GM21723 (cell line): ENCODE measurements at regions not wholly inside any gene's neighbourhood (a gene's known extent, or its start where the extent isn't known, plus 50 kb on each side); places are given as distances from the start of the nearest gene placed in this dataset.

ENCODE experiments used
- ATAC-seq: cut with Tn5 transposase; IDR thresholded peaks from one replicate; pipeline ENCODE4 v1.9.1; 2021; ENCODE audit warnings: mild to moderate bottlenecking, moderate library complexity; ENCODE audit not compliant: unreplicated experiment

DNA sequence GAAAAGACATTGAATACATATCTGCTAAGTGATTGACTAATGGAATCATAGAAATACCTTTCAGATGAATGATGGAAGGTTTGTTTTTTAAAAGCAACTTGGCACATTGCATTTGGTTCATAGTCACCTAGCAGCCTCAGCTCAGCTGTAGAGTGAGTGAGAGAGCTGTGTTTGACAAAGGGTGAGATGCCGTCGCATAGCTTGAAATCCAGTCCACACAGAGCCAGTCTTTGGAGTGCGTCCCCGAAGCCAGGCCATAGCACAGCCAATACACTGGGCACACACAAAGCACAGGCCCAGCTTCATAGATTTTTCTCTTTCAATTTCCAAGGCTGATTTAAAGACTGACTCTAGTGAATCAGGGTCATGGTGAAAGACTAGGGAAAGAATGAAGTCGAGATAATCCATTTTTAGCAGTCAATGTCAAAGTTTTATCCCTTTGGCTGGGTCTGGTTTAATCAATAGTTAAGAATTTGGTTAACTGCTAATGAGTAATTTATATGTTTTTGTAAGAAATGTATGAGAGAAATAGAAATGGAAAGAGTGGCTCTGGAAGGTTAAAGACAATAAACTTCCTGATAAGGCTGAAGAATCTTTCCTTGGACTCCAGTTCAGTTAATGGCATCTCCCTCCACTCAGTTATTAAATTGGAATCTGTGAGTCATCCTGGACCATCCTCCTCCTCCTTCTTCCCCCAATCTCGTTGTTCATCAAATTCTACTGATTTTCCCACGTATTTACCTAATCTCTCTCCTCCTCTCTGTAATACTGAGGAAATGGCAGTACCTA, 101.2 kb upstream of the IRF2BP2 start:
- no peak for ATAC-seq

DNA sequence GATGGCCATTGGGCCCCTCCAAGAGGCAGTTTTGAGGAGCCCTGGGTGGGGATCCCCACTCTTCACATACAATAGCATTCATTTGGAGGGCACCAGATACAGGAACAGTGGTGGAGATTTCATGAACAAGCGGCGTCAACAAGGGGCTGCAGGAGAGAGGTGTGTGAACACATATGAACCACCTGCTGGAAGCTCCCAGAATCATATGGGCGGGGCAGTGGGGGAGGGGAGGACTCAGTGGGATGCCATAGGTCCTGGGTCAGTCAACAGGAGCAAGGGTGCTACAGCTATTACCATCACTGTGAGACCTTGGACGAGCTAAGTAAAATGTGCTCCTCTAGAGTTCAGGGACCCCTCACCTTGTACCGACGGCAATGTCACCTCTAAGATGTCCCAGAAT, 100.4 kb upstream of the IRF2BP2 start:
- no peak for ATAC-seq

DNA sequence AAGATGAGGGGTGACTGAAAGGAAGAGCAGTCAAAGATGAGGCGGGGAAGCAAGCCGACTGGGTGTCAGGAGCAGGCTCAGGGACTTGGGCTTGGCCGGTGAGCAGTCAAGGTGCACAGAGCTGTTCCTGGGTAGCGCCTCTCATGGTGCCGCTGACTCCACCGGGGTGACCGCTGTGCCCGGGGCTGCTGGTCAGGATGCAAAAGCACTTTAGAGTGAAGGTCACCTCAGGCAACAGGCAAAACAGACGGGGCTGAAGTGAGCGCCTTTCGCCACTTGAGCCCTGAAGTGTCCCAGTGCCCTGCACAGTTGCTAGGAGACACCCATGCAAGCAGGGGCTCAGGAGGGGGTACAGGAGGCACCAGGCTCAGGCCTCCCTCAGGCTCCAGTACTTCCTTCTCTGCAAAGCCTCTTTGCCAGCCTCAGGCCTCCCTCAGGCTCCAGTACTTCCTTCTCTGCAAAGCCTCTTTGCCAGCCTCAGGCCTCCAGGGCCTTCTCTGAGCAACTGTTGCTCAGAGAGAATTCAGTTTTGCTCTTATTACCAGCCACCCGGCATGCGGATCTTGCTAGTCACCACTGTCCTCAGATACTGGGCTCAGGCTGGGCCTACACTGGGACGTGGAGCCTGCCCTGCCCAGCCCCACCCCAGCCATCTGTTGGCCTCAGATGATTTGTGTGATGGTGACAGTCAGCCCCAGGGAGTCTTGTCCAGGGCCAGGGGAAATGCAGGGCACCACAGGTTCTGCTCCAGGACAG, 99.7 kb upstream of the IRF2BP2 start:
- ATAC-seq: no peak

DNA sequence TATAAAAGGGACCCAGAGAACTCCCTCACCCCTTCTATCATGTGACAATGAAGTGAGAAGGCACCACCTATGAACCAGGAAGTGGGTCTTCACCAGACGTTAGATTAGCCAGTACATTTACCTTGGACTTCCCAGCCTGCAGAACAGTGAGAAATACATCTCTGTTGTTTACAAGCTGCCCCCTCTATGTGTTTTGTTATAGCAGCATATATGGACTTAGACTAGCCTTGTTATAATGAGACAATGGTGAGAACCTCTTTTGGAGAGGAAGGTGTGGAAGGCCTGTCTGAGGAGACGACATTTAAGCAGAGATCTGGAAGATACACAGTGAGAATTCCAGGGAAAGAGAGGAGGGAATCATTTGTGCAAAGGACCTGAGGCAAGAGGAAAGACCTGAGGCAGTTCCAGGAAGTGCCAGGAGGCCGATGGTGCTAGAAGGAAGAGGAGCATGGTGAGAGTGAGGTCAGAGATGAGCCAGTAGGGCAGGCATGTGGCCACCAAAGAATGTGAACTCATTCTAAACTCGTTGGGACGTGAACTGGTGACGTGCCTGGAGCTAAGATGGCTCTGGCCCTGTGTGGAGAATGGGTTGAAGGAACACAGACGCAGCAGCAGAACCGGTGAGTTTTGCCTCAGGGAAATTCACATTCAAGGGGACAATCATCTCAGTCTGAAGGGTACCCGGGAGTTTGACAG, 98.9 kb upstream of the IRF2BP2 start:
- ATAC-seq: no peak

DNA sequence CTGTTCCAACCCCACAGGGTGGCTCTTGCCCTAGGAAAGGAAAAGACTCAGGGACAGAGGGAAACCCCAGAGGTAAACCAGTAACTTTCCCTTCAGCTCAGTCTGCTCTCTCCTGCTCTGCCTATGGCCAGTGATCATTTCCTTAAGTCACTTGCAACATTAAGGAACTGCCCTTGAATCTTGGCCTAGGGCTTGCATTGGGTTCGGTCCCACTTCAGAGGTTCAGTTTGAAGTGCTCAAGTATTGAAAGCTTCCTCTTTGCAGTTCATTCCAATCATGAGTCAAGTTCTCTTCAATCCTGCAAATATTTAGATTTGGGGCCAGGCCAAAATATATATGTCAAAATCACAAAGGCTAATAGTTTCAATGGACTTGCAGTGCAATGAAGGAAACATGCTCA, 97.7 kb upstream of the IRF2BP2 start:
- ATAC-seq: no peak

DNA sequence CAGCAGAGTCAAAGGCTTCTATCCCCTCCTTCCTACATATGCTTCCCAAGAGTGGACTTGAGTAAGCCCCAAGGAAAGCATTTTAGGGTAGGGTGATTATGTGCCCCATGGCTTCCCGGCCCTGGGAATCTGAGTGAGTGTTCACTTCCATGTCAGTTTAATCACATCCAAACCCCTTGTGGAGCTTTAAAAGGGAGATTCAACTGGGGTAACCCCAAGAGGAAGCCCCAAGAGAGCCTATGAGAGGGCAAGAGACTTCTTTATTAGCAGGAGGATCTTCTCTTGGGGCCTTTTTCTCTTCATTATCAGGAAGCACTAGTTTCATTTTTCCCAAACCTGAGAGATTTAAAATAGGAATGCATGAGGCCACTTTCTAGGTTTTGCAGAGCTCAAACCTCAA, 97.0 kb upstream of the IRF2BP2 start:
- ATAC-seq: no peak

DNA sequence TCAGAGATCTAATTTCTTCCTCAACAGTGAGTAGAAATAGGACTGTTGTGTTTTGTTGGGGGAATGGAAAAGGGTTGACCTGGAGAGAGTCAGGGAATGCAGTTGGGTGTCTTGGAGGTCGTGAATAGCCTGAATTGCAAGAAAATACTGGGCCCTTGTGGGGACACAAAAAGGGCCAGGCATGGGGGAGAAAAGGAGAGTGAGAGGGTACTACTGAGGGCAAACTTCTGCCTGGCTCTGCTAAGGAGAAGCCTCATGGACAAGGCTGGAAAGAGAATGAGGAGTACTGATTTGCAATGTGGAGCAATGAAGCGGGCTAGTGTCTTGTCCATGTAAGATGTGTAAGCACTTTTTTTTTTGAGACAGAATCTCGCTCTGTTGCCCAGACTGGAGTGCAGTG, 96.2 kb upstream of the IRF2BP2 start:
- ATAC-seq: no peak

DNA sequence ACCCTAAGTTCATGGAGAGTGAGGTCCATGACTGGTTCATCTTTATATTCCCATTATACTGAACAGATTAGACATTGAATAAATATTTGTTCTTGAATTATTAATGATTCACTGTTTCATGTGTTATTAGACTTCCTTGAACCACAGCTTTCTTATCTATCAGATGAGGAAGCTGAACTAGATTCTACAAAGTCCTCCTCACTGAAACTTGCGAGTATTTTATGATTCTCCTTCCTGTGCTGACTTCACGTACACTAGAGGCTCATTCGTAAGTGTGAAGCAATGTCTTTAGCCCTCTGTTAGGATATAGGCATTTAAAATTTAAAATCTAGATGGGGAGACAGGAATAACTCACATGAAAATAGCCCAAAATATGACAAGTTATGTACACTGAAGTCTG, 95.6 kb upstream of the IRF2BP2 start:
- ATAC-seq: no peak

DNA sequence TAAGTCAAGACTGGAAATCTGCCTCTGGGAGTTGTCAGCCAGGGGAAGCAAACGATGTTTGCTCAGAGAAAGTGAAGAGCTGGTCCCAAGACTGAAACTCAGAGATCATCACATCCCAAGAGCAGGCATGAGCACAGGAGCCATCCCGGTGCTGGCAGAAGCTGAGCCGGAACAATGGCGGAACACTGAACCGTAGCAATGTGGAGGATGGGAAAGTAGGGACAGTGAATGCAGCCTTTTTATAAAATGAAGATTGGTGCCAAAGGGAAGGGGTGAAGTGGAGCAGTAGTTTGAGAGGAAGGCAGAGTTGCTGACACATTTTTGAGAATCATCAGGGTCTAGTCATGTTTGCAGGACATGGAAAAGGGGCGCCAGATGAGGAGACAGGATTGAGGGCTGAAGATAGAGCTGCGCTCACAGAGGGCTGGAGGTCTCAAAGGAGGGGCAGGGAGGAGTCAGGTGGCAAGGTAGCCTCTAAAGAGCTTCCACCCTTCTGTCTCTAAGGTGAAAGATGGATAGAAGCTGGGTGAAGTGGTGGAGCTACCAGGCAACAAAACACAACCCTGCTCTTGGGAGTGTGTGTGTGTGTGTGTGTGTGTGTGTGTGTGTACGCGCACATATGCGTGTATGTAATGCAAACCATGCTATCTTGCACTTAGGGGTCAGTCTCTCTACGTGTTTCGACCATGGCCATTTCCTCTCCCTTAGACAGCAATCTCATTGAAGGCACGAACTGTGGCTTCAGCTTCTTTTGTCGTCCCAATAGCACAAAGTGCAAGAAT, 94.3 kb upstream of the IRF2BP2 start:
- no peak for ATAC-seq

DNA sequence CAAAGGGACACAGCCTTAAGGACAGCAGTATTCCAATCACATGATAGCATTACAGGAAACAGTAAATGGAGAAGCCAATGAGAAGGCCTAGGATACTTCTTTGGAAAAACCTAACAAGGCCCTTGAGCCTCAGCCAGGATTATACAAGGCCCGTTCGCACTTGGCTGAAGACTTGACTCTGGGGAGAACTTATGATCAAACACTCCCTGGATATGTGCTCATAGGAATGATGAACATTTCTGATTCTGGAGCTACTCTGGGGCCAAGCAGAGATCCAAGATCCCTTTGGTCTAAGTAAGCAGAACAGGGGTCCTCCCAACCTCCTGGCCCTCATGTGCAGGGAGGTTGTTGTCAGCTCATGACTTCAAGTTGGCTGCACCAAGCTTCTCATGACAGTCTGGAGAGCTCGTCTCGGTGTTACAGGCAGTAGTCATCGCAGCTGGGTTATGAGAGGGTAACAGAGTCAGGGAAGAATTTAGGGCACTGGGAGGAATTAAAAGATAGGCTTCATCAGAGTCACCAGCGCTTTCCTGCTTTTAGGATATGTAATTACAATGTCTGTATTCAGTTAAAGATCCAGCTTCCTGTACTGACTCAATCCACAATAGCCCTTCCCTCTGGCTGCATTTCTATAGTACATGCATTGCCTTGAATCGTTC, 92.5 kb upstream of the IRF2BP2 start:
- ATAC-seq: no peak

DNA sequence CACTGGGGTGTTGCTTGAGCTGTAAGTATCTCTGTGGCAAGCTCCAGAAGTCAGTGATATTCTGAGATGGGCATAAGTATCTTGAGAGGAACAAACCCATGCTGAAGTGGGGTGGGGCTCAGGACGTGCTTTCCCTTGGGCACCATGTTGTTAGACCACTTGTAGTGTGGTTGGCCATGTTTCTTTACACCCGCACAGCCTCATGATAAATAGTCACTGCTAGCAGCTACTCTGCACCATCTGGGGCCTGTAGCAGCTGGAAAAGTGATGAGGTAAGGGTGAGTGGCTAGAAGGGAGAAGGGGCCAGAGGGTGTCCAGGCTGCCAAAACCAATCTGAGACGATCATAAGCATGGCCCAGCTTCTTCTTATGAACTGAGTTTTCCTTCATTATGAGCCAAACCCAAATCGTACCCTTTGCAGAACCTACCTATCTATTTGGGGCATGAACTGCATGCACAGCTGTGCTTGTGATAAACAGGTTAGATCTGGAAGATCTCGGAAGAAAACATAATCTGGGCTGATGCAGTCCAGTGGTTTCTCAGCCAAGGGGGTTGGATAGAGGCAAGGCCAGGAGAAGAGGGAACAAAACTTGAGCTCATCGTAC, 91.9 kb upstream of the IRF2BP2 start:
- no peak for ATAC-seq

DNA sequence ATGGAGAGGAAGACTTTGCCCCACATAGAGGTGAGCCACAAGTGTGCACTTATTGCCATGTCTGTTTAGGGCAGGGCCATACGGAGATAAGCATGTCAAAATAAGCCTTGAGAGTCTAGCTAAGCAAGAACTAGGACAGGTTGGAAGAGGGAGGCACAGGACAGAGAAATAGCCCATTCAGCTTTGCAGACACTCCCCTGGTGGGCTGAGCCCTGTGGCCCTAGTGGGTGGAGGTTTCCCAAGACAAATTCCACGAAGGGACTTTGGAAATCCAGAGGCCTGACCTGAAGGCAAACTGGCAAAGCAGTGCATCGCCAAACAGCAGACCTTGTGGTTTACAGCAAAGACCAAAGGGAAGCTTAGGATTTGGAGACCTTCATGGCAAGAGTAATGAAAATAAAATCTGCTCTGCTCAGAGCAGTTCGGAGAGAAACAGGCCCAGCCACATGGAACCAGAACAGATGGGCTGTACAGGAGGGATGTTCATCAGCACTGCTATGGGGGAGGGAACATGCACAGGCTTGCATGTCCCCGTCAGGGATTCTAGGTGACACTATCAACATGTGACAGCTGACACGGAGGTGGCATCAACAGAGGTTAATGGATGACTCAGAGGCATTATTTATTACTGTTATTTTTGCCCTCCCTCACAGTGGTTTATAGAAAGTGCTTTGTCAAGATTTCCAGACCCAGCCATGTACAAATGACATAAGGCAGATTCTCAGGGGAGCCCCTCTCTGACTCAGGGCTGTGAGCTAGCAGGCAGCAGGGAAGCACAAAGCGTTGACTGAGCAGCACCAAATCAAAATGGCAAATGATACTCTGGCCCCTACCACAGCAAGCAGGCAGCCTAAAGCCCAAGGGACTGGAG, 90.1 kb upstream of the IRF2BP2 start:
- ATAC-seq: peak; percentile 72

DNA sequence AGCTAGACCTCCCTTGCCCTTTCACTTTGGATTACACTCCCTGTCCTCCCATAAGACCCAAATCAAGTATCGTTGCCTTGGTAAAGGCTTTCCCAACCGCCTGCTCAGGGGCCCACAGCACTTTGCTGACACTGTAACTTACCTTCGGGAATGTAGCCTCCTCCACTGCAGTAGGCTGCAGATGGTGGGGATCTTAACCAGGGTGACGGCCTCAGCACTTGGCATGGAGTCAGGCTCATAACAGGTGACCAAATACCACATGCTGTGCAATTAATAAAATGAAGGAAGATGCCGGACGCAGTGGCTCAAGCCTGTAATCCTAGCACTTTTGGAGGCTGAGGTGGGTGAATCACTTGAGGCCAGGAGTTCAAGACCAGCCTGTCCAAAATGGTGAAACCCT, 88.7 kb upstream of the IRF2BP2 start:
- no peak for ATAC-seq

DNA sequence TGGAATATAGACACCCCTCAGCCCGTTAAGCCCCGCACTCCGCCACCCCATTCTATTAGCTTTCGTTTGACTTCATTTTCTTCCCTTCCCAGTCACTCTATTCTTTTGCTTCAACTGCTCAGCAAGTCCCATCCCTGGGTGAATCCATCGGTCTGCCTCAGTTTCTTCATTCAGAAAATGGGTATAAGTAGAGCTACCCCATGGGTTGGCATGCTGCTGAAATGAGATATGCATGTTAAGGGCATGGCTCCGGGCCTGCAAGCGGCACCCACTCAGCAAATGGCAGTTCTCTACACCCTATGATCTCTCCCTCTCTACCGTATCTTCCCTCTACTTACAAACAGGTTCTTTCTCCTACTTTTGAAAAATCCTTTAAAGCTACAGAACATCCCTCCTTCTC, 87.8 kb upstream of the IRF2BP2 start:
- ATAC-seq: no peak

DNA sequence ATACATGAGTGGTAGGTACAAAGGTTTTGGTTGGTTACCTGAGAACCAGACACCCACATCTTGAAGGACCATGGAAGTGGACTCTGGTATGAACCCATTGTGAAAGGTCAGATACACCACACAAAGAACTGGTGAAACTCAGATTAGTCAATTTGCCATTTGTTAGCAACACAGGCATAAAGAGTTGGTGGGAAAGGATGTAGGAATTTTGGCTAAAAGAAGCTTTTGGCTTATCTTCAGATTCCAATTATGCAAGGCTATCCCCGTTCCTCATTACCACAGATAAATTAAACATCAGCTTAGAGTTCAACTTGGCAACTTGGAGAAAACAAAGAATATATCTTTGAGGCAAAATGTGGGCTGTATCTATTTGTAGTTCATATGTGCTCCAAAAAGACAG, 87.0 kb upstream of the IRF2BP2 start:
- no peak for ATAC-seq

DNA sequence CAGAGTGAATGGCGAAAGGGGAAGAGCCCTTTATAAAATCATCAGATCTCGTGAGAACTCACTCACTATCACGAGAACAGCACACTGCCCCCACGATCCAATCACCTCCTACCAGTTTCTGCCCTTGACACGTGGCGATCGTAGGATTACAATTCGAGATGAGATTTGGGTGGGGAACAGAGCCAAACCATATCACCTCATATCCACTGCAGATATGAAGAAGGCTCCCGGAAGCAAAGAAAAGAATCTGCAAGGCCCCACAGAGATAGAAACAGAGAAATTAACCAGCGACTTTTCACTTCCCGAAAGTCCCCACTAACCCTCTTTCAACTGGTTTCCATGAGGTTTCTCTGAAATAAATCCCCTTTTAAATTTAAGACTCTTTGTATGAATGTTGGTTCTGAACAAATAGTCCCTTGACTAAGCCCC, 86.2 kb upstream of the IRF2BP2 start:
- peak; percentile 67 for ATAC-seq

DNA sequence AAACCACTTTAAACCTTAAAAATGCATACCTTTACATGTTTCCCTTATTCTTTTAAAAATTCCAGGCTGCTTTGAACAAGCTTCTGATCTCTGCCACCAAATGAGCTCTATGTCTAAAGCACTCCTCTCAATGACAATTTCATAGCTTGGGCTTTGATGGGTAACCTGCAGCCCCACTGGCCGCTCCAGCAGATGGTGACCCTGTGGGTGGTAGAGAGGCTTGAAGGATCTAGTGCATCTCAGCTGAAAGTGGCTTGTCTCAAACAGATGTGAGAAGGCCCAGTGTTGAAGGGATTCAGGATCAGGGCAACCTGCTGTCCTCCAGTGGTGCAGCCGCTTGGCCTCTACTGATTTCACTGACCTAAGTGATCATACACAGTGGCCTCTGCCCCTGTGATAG, 84.7 kb upstream of the IRF2BP2 start:
- no peak for ATAC-seq

DNA sequence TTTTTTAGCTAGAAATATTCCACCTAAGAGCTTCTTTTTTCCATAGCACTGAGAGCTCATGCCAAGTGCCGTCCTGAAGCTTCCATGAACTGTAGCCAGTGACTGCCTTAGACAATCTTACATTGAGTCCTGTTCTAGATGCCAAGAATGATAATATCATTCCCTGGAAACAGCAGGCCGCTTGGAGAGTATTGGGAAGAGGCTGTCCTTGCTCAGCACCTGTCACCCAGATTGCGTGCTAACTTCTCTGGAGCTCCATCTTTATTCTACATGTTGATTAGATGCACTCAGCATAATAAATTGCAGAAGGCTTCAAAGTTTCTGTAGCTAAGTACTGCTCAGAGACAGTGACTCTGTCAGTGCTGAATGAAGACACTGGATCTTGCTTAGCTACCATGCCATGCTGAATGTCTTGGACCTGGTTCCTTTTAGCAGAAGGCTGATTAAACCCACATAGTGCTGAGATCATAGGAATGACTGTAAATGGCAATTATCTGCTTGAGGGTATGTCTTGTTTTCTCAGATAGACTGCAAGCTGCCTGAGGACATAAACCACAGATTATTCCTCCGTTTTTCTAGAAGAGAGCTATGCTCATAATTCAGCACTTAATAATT, 83.1 kb upstream of the IRF2BP2 start:
- ATAC-seq: no peak

DNA sequence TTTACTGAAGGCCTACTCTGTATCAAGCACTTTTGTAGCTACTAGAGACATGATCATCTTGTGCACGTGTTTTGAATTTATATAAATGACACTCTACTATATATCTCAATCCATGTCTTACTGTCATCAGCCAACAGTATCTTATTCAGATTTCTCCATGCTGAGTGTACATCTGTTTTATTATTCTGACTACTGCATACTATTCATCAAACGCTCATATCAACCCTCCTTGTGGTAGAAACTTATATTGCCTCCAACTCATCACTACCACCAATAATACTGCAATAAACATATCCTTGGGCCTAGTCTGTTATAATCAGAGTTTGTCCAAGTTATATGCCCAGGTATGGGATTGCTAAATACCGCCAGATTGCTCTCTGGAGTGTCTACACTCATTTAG, 81.6 kb upstream of the IRF2BP2 start:
- ATAC-seq: no peak
